HG03354 (cell line): ENCODE measurements at regions not wholly inside any gene's neighbourhood (a gene's known extent, or its start where the extent isn't known, plus 50 kb on each side); places are given as distances from the start of the nearest gene placed in this dataset.
"Not testable (repeated sequence)": the region's sequence is repeated elsewhere in the genome, so short reads cannot be mapped to it uniquely, and the experiment has no call there.

Experiments
- ATAC-seq: cut with Tn5 transposase; IDR thresholded peaks from one replicate; pipeline ENCODE4 v1.9.1; 2021; ENCODE audit warnings: mild to moderate bottlenecking; ENCODE audit not compliant: unreplicated experiment, poor library complexity, severe bottlenecking

DNA sequence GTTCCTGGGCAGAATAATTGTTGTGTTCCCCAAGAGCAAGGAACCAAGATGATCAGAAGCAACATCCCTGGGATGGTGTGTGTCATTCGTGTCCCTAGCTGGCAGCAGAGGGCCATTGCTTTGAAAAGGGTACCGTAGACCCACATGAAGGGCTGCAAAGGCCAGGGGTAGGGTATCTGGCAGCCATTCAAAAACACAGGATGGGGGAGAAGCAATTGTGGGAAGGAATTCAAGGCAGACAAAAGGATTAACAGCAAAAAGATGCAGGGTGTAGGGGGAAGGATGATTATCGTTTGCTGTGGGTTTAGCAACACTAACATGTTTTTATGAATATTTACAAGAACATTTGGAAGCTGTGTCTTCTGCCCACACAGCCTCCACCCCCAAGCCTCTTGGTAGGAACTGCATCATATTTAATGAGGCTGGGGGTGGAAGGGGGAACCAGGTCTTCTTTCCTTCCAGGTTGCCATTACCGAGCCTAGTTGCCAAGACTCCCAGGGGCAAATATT is 169.0 kb upstream of the G2E3 start:
- ATAC-seq = no peak

DNA sequence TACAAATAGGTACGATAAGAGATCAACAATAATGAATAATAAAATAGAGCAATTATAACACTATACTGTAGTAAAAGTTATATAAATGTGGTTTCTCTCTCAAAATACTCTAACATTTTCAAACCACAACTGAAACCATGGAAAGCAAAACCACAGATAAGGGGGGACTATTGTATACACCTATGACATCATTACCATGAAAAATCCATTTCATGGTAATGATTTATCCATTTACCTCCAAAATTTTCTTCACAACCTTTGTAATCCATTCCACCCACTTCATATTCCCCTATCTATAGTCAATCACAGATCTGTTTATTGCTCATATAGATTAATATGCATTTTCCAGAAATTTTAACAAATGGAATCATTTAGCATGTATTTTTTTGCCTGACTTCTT is 163.9 kb upstream of the G2E3 start:
- no peak for ATAC-seq

DNA sequence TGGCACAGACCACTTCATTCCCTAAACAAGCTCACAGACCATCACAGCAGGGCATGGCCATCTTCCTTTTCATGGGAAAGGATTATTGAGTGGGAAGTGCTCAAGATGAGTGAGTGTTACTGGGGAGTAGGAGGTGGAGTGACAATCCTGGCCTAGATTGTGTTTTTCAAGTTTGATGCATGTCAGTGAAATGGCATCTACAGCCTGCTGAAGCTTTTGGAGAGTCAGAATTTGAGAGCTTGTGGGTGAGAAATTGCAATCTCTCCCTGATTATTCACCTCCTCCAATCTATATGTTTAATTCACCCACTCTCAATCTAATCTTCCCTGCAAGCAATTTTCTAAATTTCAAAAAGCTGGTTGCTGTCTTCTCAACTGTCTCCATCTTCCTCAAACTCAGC is 156.1 kb upstream of the G2E3 start:
- no peak for ATAC-seq

DNA sequence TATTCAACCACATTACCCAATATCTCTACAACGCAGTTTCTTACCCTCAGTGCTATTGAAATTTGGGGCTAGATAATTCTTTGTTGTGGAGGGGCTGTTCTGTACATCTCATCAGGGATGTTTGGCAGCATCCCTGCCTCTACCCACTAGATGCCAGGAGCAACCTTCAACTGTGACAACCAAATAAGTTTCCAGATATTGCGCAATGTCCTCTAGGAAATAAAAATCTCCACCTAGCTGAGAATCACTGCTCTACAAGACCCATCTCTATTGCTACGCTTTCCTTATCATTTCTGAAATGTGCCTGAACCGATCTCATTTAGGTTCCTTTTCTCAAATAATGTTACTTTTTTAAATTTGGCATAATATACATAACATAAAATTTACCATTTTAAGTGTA is 155.2 kb upstream of the G2E3 start:
- ATAC-seq = no peak

DNA sequence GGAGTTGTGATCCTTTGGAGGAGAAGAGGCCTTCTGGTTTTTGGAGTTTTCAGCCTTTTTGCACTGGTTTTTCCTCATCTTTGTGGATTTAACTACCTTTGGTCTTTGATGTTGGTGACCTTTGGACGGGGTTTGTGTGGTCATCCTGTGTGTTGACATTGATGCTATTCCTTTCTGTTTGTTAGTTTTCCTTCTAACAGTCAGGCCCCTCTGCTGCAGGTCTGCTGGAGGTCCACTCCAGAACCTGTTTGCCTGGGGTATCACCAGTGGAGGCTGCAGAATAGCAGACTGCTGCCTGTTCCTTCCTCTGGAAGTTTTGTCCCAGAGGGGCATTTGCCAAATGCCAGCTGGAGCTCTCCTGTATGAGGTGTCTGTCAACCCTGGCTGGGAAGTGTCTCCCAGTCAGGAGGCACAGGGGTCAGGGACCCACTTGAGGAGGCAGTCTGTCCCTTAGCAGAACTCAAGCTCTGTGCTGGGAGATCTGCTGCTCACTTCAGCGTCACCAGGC is 149.4 kb upstream of the G2E3 start:
- not testable (repeated sequence) for ATAC-seq

DNA sequence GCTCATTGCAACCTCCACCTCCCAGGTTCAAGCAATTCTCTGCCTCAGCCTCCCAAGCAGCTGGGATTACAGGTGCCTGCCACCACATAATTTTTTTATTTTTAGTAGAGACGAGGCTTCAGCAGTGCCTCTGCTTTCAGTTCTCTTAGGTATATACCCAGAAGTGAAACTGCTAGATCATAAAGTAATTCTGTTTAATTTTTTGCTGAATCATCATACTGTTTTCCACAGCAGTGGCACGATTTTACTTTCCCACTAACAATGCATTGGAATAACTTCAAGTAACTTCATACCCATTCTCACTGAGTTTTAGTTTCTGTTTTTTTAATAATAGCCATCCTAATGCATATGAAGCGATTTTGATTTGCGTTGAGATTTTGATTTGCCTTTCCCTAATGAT is 148.0 kb upstream of the G2E3 start:
- ATAC-seq = no peak

DNA sequence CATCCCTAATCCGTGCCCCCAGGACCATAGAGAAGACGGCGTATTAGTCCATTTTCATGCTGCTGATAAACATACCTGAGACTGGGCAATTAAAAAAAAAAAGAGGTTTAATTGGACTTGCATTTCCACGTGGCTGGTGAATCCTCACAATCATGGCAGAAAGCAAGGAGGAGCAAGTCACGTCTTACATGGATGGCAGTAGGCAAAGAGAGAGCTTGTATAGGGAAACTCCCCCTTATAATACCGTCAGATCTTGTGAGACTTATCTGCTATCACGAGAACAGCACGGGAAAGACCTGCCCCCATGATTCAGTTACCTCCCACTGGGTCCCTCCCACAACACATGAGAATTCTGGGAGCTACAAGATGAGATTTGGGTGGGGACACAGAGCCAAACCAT is 145.8 kb upstream of the G2E3 start:
- ATAC-seq = not testable (repeated sequence)

DNA sequence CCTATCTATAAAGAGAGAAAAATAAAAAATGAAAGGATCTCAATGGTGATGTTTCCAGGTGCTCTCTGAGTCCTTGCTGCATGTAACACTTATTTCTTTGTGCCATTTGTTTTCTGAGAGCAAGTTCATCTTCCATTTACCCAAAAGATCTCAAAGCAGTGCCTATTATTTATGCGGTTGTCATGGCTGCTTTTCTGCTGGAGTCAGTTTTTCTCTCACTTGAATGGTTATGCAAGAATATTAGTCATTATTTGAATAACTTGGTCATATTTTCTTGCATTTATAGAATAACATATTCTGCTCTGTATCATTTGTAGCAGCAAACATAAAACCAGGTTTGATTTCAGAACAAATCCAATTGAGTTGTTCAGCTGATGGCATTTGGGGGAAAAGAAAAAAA is 141.8 kb upstream of the G2E3 start:
- no peak for ATAC-seq

DNA sequence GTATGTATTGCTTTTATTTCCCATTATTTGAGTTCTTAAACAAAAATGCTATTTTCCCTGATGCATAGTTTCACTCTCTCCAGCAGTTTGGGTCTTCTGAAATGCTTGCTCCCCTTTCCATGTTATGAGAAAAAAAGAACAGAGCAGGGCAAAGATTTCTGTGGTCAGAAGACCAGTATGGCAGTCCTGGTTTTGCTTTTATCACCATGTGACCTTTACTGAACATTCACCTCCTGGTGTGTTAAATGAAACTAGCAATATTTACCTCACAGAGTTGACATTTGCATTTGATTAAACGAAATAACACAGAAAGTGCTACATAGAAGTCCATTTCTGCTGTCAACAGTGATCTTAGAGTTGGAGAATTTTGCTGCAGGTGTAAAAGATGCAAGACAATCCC is 141.0 kb upstream of the G2E3 start:
- ATAC-seq = no peak

DNA sequence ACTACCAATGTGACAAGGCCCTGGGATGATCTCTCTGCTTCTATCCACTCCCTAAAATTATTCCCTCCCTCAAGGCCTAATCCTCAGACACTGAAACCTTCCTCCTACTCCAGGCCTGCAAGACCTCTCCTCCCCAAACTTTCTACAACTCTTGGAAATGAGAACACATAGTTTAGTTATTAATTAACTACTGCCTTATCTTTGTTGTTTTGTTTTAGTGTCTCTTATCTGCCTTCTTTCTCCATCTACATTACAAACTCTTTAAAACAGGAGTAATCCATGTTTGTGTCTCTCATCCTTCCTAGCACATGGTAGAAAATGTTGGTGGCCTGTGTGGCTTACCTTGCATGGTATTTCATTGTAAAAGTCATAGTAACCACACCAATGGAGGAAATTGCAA is 139.9 kb upstream of the G2E3 start:
- ATAC-seq = no peak

DNA sequence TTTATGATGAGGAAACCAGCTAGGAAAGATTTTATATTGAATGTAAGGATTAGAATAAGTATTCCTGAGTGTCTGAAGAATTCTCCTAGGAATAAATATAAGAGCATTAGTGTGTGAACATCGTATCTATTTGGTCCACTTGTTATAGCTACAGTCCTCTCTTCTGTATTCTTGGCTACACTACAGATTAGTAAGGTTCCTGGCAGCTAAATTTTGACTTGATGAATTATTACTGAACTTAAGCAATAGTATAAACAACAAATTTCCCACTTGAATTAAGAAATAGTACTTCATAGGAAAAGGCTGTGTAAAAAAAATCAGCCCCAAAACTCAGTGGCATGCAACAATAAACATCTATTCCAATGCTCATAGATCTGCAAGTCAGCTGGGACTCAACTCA is 138.4 kb upstream of the G2E3 start:
- ATAC-seq = no peak

DNA sequence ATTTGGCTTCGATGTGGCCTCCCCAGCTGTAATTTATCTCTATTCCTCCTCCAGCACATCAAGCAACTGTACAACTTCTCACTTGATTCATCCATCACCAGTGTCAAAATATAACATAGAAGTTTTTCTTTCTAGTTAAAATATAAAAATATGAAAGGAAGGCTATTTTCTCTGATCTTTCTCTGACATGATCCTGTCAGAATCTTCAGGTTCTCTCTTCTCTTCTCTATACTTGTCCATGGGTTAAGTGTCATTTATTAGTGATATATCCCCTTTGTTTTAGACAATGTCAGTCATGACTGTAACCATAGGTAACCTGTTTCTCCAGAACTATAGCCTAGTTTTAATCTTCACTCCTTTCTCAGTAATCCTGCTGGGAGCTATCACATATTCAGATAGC is 132.5 kb upstream of the G2E3 start:
- ATAC-seq = no peak

DNA sequence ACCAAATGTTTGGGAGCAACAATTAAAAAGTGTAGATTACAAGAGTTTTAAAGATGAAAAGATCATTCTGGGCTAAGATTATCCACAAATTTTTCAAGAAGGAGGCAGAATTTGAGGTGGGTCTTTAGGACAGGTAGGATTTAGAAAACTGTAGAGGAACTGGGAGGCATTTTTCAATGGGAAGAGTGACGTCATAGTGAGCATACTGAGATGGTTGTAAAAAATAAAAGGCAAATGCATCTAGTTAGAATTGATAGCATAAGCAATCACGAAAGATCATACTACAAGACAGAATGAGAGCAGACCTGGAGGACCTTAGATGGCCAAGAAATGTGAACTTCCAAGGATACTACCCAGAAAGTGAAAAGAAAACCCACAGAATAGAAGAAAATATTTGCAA is 131.6 kb upstream of the G2E3 start:
- ATAC-seq = no peak

DNA sequence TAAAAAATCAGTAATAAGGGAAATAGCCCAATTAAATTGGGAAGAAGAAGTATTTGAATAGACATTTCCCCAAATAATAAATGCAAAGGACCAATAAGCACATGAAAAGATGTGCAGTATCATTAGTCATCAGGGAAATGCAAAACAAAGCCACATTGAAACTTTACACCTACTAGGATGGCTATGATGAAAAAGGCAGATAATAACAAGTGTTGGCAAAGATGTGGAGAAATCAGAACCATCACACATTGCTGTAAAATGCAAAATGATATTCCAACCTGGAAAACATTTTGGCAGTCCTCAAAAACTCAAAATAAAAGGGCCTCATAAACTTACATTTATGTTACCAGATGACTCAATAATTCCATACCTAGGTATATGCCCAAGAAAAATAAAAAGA is 131.1 kb upstream of the G2E3 start:
- no peak for ATAC-seq

DNA sequence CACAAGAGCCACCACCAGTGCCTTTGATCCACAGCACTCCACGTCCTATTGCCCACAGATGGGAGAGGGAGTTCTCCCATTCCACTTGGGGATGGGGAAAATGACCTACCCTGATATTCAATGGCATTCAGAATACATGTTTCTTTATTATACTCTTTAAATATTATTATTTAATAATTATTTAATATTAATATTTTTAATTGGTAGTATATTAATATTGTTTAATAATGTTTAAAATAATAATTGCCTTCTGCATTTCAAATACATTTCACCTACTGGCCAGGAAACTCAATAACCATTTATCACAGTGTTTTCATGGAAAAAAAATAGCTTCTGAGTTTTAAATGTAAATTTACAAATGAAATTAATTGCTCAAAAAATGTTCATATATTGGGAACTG is 127.4 kb upstream of the G2E3 start:
- ATAC-seq = no peak

DNA sequence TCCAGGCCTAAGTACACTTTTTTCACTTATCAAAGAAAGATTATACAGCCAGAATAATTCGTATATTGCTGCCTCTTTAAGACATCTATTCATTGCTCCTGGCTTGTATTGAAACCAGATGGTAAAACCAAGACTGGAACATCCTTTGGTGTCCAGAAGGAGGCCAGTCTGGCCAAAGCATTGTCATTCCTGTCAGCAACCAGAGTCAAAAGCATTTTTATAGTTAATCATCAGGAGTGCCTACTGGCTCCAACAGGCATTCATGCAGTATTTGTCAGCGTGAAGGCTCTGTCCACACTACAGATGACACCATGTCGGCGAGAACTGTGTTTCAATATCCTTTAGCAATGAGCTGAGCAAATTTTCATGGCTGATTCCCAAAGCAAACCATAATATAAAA is 118.0 kb upstream of the G2E3 start:
- no peak for ATAC-seq

DNA sequence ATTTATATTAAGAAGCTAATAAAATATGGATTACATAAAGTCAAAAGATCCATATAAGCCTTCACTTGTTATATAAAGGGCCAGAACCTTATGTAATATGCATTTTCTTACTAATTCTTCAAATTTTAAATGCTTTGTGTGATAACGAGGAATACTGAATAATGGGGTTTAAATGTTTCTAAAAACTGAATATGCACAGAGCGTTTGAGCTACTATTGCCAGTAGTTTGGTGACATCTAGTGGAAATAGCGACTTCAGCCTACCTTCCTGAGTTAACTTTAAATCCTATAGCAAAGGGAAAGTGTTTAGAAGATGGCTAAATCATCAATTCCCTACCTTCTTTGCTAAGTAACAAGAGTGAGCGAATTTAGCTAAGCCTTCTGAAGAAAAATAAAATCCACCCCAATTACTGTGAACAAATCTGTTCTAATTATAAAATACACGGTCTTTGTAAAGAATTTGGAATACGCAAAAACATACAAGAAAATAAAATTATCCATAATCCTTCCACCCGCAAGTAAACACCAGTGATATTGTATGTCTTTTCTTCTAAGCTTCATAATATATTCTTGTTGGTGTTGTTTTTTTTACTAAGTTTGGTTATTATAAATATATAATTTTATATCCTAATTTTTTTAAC is 115.5 kb upstream of the G2E3 start:
- ATAC-seq = no peak

DNA sequence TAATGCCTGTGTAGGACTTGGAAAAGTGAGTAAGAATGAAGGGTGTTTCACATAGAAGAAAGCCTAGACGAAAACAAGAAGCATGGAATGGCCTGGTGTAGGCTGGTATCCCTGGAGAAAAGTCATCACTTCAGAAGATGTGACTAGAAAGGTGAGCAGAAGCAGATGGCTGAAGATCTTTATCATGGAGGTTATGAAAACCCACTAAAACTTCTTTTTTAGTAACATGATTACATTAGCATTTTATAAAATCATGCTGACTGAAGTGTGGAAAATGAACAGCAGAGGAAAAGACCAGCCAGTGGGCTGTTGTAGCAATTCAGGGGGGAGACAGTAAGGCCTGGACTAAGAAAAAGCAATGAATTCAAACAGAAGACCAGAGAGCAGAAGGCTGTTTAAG is 114.5 kb upstream of the G2E3 start:
- no peak for ATAC-seq

DNA sequence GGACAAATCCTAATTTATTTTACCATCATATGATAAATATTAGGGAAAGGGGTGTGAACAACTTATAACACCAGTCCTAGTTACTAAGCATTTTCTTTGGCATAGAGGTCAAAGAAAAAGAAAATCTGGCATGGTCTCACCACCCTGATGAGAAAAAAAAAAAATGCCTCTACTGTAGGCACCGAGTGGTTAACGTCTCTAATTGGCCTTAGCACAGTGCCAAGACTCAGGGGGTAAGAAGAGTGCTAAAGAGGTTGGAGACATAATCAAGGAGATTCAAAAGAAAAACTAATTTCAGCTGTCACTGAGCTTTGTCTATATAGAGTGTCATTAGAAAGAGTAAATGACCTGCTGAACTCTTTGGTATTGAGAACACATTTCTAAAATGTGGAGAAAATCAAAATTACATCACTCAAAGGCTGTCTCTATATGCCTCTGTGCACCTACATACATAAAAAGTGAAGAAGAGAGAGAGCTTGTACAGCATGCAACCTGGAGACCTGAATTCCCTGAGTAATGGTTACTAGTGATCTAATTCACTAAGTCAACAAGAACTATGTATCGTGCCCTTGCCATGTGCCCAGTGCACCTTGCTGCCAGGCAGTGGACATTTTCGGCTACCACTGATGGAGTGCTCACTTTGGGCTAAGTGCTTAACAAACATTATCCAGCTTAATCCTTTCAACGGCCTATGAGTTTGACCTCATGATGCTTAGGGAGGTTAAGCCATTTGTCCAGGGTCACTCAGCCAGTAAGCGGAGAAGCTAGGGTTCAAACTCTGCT is 113.8 kb upstream of the G2E3 start:
- ATAC-seq = no peak

DNA sequence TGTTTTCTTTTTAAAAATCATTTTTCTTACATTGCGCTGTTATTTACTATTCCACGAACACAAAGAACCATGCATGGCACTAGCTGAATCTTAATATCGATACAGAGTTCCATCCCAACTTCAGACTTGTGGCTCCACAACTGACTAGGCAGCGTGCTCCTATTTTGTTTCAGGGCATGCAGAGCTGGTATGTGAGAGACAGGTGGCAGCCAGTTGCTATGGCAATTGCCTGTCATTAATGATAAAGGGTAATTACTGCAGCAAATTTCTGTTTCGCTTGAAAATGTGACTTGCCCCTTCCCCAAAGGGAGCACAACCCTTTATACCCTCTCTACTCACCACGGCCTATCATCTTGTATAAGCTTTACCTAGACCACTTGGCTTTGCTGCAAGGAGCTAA is 113.1 kb upstream of the G2E3 start:
- ATAC-seq = no peak
